NT2/D1 (cell line): ENCODE measurements at regions not wholly inside any gene's neighbourhood (a gene's known extent, or its start where the extent isn't known, plus 50 kb on each side); places are given as distances from the start of the nearest gene placed in this dataset.

Experiments
- DNase-seq: peaks from one replicate; pipeline ENCODE4 v3.0.0-alpha.2; 2011; ENCODE audit warnings: low read depth, low spot score
- H3K27me3 ChIP-seq: 2 replicates; pipeline ENCODE4 v1.6.0; 2011; ENCODE audit warnings: mild to moderate bottlenecking; ENCODE audit not compliant: insufficient read length, insufficient read depth
- H3K36me3 ChIP-seq: 2 replicates; pipeline ENCODE4 v1.6.1; 2011; ENCODE audit warnings: mild to moderate bottlenecking, low read length, mixed read lengths; ENCODE audit not compliant: insufficient read depth, insufficient read length
- H3K4me1 ChIP-seq: 2 replicates; pipeline ENCODE4 v1.5.1; 2011; ENCODE audit not compliant: insufficient read depth, insufficient read length
- H3K4me3 ChIP-seq: 2 replicates; pipeline ENCODE4 v1.5.1; 2011; ENCODE audit warnings: low read depth; ENCODE audit not compliant: insufficient read length
- H3K9ac ChIP-seq: 2 replicates; pipeline ENCODE4 v1.6.0; 2011; ENCODE audit warnings: low read depth; ENCODE audit not compliant: insufficient read length
- H3K9me3 ChIP-seq: 2 replicates; pipeline ENCODE4 v1.5.1; 2011; ENCODE audit warnings: mild to moderate bottlenecking, low read length; ENCODE audit not compliant: insufficient read depth
- SUZ12 ChIP-seq: IDR thresholded peaks from 2 replicates; pipeline ENCODE4 v1.6.1; 2011; ENCODE audit not compliant: insufficient read length, insufficient read depth; ENCODE audit errors: extremely low read depth
- YY1 ChIP-seq: IDR thresholded peaks from 2 replicates; pipeline ENCODE4 v1.6.1; 2011; ENCODE audit not compliant: insufficient read length, insufficient read depth
- ZNF274 ChIP-seq: IDR thresholded peaks from 2 replicates; pipeline ENCODE4 v1.6.1; 2011; ENCODE audit warnings: mild to moderate bottlenecking, low read depth, low read length

GRCh38 chr11:97149741-97150140 lies 759.9 kb downstream of the JRKL start:
- H3K27me3 ChIP-seq = no peaks in the 10 kb centered on the region
- no peak for TF ChIP-seq SUZ12
- TF ChIP-seq ZNF274 = no peak
- no peak for TF ChIP-seq YY1
- H3K4me1 ChIP-seq = no peaks in the 10 kb centered on the region
- no peaks in the 10 kb centered on the region for H3K9me3 ChIP-seq
- no peak overlapping the region for H3K9ac ChIP-seq
- DNase-seq = no peak
- no peaks in the 10 kb centered on the region for H3K36me3 ChIP-seq
- H3K4me3 ChIP-seq = no peak overlapping the region

GRCh38 chr11:97157221-97157740 lies 767.5 kb downstream of the JRKL start:
- Histone ChIP-seq H3K4me3 (no peak overlapping the region), H3K9me3 (no peaks in the 10 kb centered on the region), H3K27me3 (no peaks in the 10 kb centered on the region), H3K36me3 (no peaks in the 10 kb centered on the region), H3K9ac (no peak overlapping the region), H3K4me1 (no peaks in the 10 kb centered on the region)
- no peak for TF ChIP-seq YY1
- no peak for TF ChIP-seq SUZ12
- no peak for TF ChIP-seq ZNF274
- no peak for DNase-seq

GRCh38 chr11:97158243-97158642 lies 768.4 kb downstream of the JRKL start:
- no peak for TF ChIP-seq SUZ12
- no peak for TF ChIP-seq ZNF274
- no peak for TF ChIP-seq YY1

GRCh38 chr11:97163631-97164191 lies 773.9 kb downstream of the JRKL start:
- DNase-seq = no peak
- H3K4me3 ChIP-seq = no peak overlapping the region
- no peaks in the 10 kb centered on the region for H3K9me3 ChIP-seq
- no peaks in the 10 kb centered on the region for H3K27me3 ChIP-seq
- no peaks in the 10 kb centered on the region for H3K4me1 ChIP-seq
- no peaks in the 10 kb centered on the region for H3K36me3 ChIP-seq
- TF ChIP-seq ZNF274 (no peak), SUZ12 (no peak), YY1 (no peak)
- no peak overlapping the region for H3K9ac ChIP-seq

More at GRCh38 chr11:97158243-97158642, 768.4 kb downstream of the JRKL start:
- no peak overlapping the region for H3K9ac ChIP-seq
- DNase-seq = no peak
- no peaks in the 10 kb centered on the region for H3K9me3 ChIP-seq
- no peaks in the 10 kb centered on the region for H3K36me3 ChIP-seq
- H3K27me3 ChIP-seq = no peaks in the 10 kb centered on the region
- no peaks in the 10 kb centered on the region for H3K4me1 ChIP-seq
- no peak overlapping the region for H3K4me3 ChIP-seq

GRCh38 chr11:97201743-97202612 lies 812.2 kb downstream of the JRKL start:
- Histone ChIP-seq H3K4me1 (no peaks in the 10 kb centered on the region), H3K4me3 (no peak overlapping the region), H3K27me3 (no peaks in the 10 kb centered on the region), H3K36me3 (no peaks in the 10 kb centered on the region), H3K9ac (no peak overlapping the region), H3K9me3 (no peaks in the 10 kb centered on the region)
- TF ChIP-seq SUZ12 = no peak
- TF ChIP-seq ZNF274 = no peak
- no peak for TF ChIP-seq YY1
- no peak for DNase-seq

DNA sequence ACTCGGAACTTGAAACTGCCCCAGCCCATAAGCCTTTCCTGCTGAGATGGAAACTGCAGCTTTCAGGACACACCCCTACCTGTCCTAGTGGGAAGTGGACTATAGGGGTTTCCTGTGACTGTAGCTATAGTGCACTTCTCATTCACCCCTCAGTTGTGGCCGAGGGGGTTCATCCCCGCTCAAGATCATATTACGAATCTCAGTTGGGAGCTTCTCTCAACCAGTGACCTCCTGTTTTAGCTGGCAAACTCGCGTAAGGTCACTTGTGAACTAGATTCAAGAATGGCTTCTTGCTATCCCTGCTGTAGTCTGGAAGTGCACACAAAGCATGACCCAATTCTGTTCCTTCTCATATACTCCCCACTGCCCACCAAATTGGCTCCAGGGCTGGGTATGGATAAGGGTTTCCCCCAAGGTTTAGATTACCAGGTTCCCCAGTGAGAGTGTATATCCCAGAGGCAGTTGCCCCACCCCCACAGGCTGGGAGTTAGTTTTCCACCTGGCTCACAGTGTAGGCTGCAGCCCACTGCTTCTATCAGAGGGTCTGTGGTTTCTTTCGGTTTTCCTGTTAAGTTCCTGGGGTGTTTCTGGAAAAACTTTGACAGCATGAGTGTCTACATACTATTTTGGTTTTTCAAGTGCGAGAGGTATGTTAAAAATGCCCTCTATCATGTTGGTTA lies 812.9 kb downstream of the JRKL start:
- Histone ChIP-seq H3K9ac (no peak overlapping the region), H3K9me3 (no peaks in the 10 kb centered on the region), H3K36me3 (no peaks in the 10 kb centered on the region), H3K27me3 (no peaks in the 10 kb centered on the region), H3K4me1 (no peaks in the 10 kb centered on the region), H3K4me3 (no peak overlapping the region)
- TF ChIP-seq ZNF274 (no peak), YY1 (no peak), SUZ12 (no peak)
- no peak for DNase-seq

GRCh38 chr11:97218011-97218410 lies 828.2 kb downstream of the JRKL start:
- no peaks in the 10 kb centered on the region for H3K4me1 ChIP-seq
- no peak for DNase-seq
- no peaks in the 10 kb centered on the region for H3K27me3 ChIP-seq
- no peaks in the 10 kb centered on the region for H3K36me3 ChIP-seq
- H3K9ac ChIP-seq = no peak overlapping the region
- H3K9me3 ChIP-seq = no peaks in the 10 kb centered on the region
- H3K4me3 ChIP-seq = no peak overlapping the region
- TF ChIP-seq SUZ12 (no peak), YY1 (no peak), ZNF274 (no peak)
